ENCODE measurements at regions not wholly inside any gene's neighbourhood (a gene's known extent, or its start where the extent isn't known, plus 50 kb on each side); places are given as distances from the start of the nearest gene placed in this dataset.

DNA sequence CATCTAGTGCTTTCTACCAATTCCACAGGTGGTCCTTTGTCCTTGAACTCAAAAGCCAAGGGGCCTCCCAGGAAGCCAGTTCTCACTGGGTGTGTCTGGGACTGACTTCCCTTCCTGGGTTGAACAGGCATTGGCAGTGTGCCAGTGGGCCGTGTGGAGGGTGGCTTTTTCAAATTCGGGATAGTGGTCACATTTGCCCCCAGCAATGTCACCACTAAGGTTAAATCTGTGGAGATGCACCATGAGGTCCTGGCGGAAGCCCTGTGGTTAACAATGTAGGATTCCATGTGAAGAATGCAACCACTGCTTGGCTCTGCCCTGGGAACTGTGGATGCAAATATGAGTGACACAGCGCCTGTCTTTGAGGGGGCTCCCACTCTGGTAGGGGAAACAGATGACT, 53.2 kb upstream of the MTNR1B start (continued):
- TF ChIP-seq CREB1 (CRISPR knock-in tag; IDR thresholded peaks at IDR 0.05; ENCODE audit: low read depth) (no peak), ZNF114 (CRISPR knock-in tag; IDR thresholded peaks at IDR 0.05) (no peak), EZH2phosphoT487 (IDR thresholded peaks at IDR 0.05; ENCODE audit: unreplicated experiment) (no peak)
- TF ChIP-seq, protein P1, sequence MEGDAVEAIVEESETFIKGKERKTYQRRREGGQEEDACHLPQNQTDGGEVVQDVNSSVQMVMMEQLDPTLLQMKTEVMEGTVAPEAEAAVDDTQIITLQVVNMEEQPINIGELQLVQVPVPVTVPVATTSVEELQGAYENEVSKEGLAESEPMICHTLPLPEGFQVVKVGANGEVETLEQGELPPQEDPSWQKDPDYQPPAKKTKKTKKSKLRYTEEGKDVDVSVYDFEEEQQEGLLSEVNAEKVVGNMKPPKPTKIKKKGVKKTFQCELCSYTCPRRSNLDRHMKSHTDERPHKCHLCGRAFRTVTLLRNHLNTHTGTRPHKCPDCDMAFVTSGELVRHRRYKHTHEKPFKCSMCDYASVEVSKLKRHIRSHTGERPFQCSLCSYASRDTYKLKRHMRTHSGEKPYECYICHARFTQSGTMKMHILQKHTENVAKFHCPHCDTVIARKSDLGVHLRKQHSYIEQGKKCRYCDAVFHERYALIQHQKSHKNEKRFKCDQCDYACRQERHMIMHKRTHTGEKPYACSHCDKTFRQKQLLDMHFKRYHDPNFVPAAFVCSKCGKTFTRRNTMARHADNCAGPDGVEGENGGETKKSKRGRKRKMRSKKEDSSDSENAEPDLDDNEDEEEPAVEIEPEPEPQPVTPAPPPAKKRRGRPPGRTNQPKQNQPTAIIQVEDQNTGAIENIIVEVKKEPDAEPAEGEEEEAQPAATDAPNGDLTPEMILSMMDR (conservative IDR thresholded peaks at IDR 0.05; ENCODE audit: low read depth in 2 of 2): no peak
- TF ChIP-seq, protein P2, sequence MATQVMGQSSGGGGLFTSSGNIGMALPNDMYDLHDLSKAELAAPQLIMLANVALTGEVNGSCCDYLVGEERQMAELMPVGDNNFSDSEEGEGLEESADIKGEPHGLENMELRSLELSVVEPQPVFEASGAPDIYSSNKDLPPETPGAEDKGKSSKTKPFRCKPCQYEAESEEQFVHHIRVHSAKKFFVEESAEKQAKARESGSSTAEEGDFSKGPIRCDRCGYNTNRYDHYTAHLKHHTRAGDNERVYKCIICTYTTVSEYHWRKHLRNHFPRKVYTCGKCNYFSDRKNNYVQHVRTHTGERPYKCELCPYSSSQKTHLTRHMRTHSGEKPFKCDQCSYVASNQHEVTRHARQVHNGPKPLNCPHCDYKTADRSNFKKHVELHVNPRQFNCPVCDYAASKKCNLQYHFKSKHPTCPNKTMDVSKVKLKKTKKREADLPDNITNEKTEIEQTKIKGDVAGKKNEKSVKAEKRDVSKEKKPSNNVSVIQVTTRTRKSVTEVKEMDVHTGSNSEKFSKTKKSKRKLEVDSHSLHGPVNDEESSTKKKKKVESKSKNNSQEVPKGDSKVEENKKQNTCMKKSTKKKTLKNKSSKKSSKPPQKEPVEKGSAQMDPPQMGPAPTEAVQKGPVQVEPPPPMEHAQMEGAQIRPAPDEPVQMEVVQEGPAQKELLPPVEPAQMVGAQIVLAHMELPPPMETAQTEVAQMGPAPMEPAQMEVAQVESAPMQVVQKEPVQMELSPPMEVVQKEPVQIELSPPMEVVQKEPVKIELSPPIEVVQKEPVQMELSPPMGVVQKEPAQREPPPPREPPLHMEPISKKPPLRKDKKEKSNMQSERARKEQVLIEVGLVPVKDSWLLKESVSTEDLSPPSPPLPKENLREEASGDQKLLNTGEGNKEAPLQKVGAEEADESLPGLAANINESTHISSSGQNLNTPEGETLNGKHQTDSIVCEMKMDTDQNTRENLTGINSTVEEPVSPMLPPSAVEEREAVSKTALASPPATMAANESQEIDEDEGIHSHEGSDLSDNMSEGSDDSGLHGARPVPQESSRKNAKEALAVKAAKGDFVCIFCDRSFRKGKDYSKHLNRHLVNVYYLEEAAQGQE (IDR thresholded peaks at IDR 0.05; ENCODE audit: unreplicated experiment): no peak
- TF ChIP-seq, protein P3, sequence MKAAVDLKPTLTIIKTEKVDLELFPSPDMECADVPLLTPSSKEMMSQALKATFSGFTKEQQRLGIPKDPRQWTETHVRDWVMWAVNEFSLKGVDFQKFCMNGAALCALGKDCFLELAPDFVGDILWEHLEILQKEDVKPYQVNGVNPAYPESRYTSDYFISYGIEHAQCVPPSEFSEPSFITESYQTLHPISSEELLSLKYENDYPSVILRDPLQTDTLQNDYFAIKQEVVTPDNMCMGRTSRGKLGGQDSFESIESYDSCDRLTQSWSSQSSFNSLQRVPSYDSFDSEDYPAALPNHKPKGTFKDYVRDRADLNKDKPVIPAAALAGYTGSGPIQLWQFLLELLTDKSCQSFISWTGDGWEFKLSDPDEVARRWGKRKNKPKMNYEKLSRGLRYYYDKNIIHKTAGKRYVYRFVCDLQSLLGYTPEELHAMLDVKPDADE (IDR thresholded peaks at IDR 0.05): no peak

DNA sequence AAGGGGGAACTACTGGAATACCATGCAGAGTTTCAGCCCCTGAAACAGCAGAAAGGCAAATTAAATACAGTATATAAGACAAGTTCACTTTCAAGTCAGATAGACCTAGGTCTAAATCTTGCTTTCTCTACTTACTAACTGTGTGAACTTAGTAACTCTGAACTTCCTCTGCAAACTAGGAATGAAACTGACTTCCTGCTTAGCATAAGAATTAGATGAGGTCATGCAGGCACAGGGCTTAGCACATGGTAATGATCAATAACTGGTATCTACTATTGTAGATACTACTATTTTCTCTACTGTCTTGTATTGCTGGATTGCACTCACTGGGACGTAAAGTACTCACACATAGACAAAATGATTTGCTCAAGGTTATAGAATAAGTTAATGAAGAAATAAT, 51.5 kb upstream of the MTNR1B start:
- Histone ChIP-seq H3K4me3 (no peak overlapping the region), H3K79me2 (replicated peaks; ENCODE audit: insufficient read depth) (no peaks in the 10 kb centered on the region), H3K9me2 (ENCODE audit: insufficient read depth) (no peaks in the 10 kb centered on the region), H3K36me3 (ENCODE audit: insufficient read depth) (no peaks in the 10 kb centered on the region), H3K27me3 (ENCODE audit: insufficient read depth) (no peaks in the 10 kb centered on the region), H3K4me1 (ENCODE audit: insufficient read depth) (peaks cover 27% of the 10 kb centered on the region), H3K27ac (ENCODE audit: low read depth) (no peak overlapping the region), H3K4me2 (no peak overlapping the region), H2AFZ (no peak overlapping the region), H3F3A (replicated peaks; ENCODE audit: low read depth) (no peaks in the 10 kb centered on the region), H4K20me1 (replicated peaks; ENCODE audit: insufficient read depth) (no peaks in the 10 kb centered on the region)
- H3K4me1 Mint-ChIP-seq: peaks cover 28% of the 10 kb centered on the region
- peaks cover 2% of the 10 kb centered on the region for H3K27me3 Mint-ChIP-seq (ENCODE audit: insufficient read depth, low read depth, poor library complexity)
- H3K9me3 Mint-ChIP-seq: no peaks in the 10 kb centered on the region
- H3K36me3 Mint-ChIP-seq (ENCODE audit: low read depth): no peaks in the 10 kb centered on the region
- DNase-seq (ENCODE audit: low spot score) (no peak), ATAC-seq (no peak; the same call in 2 of the 3 replicates)
- H3K4me3 Mint-ChIP-seq: no peak overlapping the region
- peak overlapping the region; percentile 45; the same call in 1 of the 2 replicates for H3K27ac Mint-ChIP-seq
- TF ChIP-seq, protein P2 (IDR thresholded peaks at IDR 0.05; ENCODE audit: unreplicated experiment): no peak
- TF ChIP-seq CREB1 (CRISPR knock-in tag; IDR thresholded peaks at IDR 0.05; ENCODE audit: low read depth) (no peak), EZH2 (IDR thresholded peaks at IDR 0.05; ENCODE audit: low read depth, unreplicated experiment) (no peak)
- TF ChIP-seq, protein P1 (conservative IDR thresholded peaks at IDR 0.05; ENCODE audit: low read depth in 2 of 2): no peak
- TF ChIP-seq, protein P3 (IDR thresholded peaks at IDR 0.05): no peak

Data from GM23338 (cell line).